ENCODE measurements at regions not wholly inside any gene's neighbourhood (a gene's known extent, or its start where the extent isn't known, plus 50 kb on each side); places are given as distances from the start of the nearest gene placed in this dataset.
A peak's percentile ranks its signal among the peaks of the same experiment; 100 is the strongest.

- no peak for DNase-seq
Observed at GRCh38 chr11:92846491-92847125, 122.8 kb upstream of the MTNR1B start.

DNA sequence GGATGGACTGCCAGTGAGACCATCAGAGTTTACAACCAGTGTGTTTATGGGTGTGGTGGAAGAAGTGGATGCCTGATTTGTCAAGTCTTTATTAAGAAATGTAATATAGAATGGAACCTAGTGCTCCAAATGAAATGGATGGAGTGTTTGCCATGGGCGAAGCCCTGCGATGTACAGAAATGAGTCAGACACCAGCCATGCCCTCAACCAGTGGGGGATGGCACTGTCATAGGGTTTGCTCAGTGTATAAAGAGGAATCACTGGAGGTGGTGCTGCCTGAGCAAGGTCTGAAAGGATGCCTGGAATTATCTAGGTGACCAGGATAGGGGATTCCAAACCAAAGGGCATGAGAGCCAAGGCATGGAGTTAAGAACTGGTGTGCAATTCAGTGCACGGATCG lies 120.9 kb upstream of the MTNR1B start:
- DNase-seq, result no peak

DNA sequence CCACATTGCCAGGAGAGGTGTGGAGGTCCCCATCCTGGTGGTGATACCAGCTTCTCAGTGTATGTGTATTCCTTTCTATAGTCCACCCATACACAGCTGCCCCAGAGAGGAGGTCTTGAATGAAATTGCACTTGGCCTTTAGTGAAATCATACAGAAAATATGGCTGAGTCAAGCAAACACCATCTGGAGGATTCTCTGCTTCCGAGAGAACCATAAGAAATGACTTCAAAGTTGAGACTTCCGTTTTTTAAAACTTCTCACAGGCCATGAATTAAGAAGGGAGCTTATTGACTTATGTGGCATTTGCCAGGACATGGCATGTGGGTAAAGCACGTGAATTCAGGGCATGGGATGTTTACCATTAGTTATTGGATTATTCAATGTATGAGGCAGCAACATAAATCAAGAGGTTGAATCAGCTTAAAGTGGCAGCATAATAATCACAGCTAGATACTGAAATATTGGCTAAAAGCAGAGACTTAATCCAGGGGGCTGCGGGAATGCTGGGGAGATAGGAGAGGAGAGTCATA lies 119.1 kb upstream of the MTNR1B start:
- no peak for DNase-seq

DNA sequence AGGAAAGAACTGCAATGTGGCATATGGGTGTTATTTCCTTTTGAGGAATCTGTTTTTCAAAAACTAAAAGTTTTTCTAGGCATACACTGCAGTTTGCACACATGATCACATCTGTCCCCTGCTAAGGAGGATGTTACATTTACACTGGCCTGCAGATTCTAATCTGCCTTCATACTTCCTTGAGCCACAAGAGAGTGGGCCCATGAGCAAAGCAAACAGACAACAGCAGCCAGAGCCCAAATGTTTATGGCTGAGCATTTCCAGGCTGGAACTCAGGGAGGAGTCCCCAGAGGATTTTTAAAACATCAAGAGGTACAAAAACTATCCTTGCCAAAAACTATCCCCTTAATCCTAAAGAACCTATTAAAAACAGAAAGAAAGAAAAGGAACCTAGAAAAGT lies 117.2 kb upstream of the MTNR1B start:
- no peak for DNase-seq

DNA sequence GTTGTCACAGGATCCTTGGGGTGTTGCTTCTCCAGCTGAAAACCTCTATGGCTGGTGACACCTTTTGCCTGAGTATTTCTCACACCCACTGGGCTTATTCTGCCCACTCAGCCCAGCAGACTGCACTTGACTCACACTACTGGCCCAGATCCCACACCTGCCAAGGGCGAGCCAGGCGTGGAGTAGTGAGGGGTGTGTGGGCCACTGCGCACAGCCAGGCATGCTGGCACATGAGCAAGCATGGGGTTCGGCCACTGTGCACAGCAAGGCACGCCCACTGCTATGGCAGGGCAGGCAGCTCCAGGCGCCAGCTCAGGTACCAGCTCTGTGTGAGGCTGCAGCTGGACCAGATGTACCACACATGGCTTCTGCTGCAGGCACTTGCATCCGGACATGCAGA lies 116.5 kb upstream of the MTNR1B start:
- DNase-seq, result peak; percentile 7

DNA sequence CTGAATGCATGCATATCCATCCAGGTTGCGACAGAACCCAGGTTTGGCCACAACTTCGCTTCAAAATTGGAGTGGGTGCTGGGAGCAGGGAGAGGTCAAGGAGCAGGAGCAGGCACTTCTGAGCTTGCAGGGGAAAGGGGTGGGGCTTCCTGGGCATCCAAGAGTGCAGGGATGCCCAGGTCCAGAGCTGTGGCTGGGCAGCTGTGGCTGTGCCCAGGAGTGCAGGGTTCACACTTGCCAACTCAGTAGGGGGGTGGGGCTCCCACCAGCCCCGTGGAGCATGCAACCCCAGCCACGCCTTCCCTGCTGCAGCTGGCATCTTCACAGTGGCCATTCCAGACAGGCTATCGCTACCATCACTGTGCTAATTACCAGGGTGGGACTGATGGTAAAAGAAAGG lies 115.3 kb upstream of the MTNR1B start:
- DNase-seq, result no peak

GRCh38 chr11:92854952-92855351 lies 114.5 kb upstream of the MTNR1B start:
- no peak for DNase-seq

GRCh38 chr11:92855607-92856405 lies 113.6 kb upstream of the MTNR1B start:
- DNase-seq, result no peak

GRCh38 chr11:92857407-92857806 lies 112.0 kb upstream of the MTNR1B start:
- no peak for DNase-seq

- no peak for DNase-seq
Observed at GRCh38 chr11:92859156-92859690, 110.2 kb upstream of the MTNR1B start.

DNA sequence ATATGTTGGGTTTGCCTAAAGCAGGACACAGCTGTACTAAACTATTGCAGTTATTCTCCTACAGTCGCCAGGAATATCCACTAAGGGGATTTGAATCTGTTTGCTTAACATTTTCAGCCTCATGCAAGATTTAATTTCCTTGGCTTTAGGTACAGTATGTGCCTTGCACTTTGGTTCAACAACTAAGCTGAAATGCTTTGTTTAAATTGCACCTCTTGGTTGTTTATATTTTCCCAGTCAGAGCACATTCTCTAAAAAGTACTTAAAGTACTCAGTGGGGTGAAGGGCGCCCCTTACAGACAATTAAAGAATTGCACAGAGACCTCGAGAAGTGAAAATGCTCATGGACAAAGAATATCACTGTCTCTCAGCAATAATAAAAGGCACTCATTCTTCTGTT lies 107.8 kb upstream of the MTNR1B start:
- no peak for DNase-seq

DNA sequence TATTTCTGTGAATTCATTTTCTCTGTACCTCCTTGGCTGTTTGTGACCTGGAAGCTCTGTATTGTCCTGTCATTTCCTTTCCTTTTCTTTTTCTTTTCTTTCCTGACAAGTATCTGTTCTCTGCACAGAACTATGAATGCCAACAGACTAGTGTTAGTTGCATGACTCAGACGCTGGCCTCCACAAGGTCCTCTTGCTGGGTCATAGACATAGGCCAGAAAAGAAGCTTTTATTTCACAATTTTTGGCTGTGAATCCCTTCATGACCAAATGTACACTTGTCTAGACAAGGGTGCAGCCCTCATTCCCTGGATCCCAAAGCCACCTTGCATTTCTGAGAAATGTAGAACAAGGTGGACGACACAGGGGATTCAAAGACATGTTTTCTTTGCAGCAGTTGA lies 104.1 kb upstream of the MTNR1B start:
- DNase-seq, result no peak

DNA sequence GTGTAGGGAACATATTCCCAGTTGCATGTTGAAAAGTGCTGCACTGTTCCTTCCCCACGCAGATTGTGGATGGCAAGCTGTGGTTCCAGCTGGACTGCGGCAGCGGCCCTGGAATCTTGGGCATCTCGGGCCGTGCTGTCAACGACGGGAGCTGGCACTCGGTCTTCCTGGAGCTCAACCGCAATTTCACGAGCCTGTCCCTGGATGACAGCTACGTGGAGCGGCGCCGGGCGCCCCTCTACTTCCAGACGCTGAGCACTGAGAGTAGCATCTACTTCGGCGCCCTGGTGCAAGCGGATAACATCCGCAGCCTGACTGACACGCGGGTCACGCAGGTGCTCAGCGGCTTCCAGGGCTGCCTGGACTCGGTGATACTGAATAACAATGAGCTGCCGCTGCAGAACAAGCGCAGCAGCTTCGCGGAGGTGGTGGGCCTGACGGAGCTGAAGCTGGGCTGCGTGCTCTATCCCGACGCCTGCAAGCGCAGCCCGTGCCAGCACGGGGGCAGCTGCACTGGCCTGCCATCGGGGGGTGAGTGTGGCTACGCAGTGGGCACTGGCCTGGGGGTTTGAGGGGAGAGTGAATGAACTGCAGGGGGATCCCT lies 102.7 kb upstream of the MTNR1B start:
- no peak for DNase-seq

DNA sequence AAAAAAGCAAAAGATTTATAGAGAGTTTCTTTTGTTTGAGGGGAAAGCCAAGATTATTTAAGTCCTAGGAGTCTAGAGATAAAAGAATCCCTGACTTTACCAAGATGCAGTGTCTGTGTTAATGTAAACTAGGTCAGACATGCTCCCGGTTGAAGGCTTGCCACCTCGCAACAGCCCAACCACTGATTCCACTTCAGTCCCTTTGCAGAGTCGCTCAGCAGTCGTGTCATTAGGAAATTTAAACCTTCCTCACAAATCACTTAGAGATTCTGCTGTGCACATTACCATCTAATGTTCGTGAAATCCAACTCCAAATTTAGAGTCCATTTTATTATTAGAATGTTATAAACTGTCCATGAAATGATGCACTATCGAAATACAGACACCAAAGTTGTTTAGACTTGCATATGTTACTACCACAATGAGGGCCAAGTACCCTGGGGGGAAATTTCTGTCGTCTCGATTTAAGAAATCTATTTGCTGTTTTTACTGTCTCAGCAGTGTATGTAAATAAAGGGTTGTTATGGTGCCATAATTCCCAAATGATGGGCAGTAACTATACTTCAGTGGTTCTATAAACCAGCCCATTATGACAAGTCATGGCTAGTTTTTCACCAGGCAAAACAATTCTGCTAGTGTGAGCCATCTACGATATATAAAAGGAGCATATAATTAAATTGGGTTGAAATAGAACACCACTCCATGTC lies 101.4 kb upstream of the MTNR1B start:
- no peak for DNase-seq

- no peak for DNase-seq
Observed at GRCh38 chr11:92869716-92870115, 99.7 kb upstream of the MTNR1B start.

GRCh38 chr11:92870196-92870832 lies 99.1 kb upstream of the MTNR1B start:
- no peak for DNase-seq

- DNase-seq, result no peak
Observed at GRCh38 chr11:92873551-92873950, 95.9 kb upstream of the MTNR1B start.

DNA sequence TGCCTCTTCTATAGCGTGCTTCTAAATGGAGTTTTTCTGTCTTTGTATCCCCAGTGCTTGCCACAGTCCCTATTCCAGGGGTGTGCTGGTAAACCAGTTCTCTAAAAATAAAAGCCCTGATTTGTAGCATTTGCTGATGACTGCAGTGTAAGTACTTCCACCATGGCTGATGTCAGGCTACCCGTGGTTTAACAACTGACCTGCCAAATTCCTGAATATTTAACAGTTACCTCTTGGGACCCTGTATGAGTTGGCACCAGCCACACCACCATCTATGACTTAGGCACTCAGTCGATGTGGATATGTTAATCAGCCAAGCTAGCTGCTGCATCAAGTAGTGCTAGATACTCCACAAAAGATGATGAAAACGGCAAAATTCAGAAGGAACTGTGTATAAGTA lies 94.0 kb upstream of the MTNR1B start:
- no peak for DNase-seq

GRCh38 chr11:92879086-92879485 lies 90.4 kb upstream of the MTNR1B start:
- no peak for DNase-seq

GRCh38 chr11:92880381-92880780 lies 89.1 kb upstream of the MTNR1B start:
- no peak for DNase-seq

DNA sequence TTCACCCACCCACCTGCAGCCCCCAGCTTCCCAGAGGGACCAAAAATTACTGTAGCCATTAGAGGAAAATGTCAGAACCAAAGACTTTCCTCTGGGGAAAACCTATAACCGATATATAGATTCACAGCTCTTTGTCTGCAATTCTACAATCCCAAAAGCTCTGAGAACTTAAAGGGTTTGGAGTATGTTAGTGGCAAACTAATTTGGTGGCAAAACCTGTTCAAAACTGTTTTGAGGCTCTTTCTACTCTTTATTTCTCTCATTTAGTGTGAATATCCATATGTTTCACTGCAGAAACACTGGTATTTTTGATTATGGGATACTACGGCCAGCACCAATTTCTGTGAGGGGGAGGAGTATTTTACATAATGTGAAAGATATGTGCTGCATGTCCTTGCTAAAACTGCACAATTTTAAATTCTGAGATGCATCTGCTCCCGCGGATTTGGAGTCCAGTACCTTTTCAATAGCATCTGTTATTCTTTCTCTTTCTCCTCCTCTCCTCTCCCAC lies 87.5 kb upstream of the MTNR1B start:
- DNase-seq, result no peak

GRCh38 chr11:92882828-92883611 lies 86.4 kb upstream of the MTNR1B start:
- no peak for DNase-seq

All from SHP77 treated with DMSO at 0.1 percent for 48 hours (cell line).